GM21786 (cell line): ENCODE measurements at regions not wholly inside any gene's neighbourhood (a gene's known extent, or its start where the extent isn't known, plus 50 kb on each side); places are given as distances from the start of the nearest gene placed in this dataset.

Experiments used
- ATAC-seq: cut with Tn5 transposase; IDR thresholded peaks from one replicate; pipeline ENCODE4 v1.9.1; 2021; ENCODE audit not compliant: unreplicated experiment

- no peak for ATAC-seq
Observed at GRCh38 chr21:28110716-28111115, 882.0 kb downstream of the LTN1 start.

GRCh38 chr21:28110074-28110473 lies 882.6 kb downstream of the LTN1 start:
- no peak for ATAC-seq

- no peak for ATAC-seq
Observed at GRCh38 chr21:28106370-28106890, 886.2 kb downstream of the LTN1 start.

GRCh38 chr21:28104346-28104745 lies 888.3 kb downstream of the LTN1 start:
- no peak for ATAC-seq

GRCh38 chr21:28100366-28100765 lies 892.3 kb downstream of the LTN1 start:
- ATAC-seq = no peak

- no peak for ATAC-seq
Observed at GRCh38 chr21:28099001-28099705, 893.5 kb downstream of the LTN1 start.

- no peak for ATAC-seq
Observed at GRCh38 chr21:28091466-28091865, 901.2 kb downstream of the LTN1 start.

- ATAC-seq = no peak
Observed at GRCh38 chr21:28090546-28090945, 902.1 kb downstream of the LTN1 start.

- no peak for ATAC-seq
Observed at GRCh38 chr21:28089599-28090441, 902.9 kb downstream of the LTN1 start.

- ATAC-seq = no peak
Observed at GRCh38 chr21:28086861-28087581, 905.7 kb downstream of the LTN1 start.

GRCh38 chr21:28084951-28085350 lies 907.7 kb downstream of the LTN1 start:
- ATAC-seq = no peak

GRCh38 chr21:28083350-28083749 lies 909.3 kb downstream of the LTN1 start:
- no peak for ATAC-seq

GRCh38 chr21:28078126-28078525 lies 914.6 kb downstream of the LTN1 start:
- no peak for ATAC-seq

- ATAC-seq = no peak
Observed at GRCh38 chr21:28074676-28075075, 918.0 kb downstream of the LTN1 start.

- no peak for ATAC-seq
Observed at GRCh38 chr21:28072601-28073000, 920.1 kb downstream of the LTN1 start.

- ATAC-seq = no peak
Observed at GRCh38 chr21:28069450-28069923, 923.2 kb downstream of the LTN1 start.

GRCh38 chr21:28068455-28069358 lies 924.0 kb downstream of the LTN1 start:
- ATAC-seq = no peak

GRCh38 chr21:28066596-28067387 lies 925.9 kb downstream of the LTN1 start:
- no peak for ATAC-seq

GRCh38 chr21:28066076-28066475 lies 926.6 kb downstream of the LTN1 start:
- ATAC-seq = no peak
